ENCODE measurements at regions not wholly inside any gene's neighbourhood (a gene's known extent, or its start where the extent isn't known, plus 50 kb on each side); places are given as distances from the start of the nearest gene placed in this dataset.

DNA sequence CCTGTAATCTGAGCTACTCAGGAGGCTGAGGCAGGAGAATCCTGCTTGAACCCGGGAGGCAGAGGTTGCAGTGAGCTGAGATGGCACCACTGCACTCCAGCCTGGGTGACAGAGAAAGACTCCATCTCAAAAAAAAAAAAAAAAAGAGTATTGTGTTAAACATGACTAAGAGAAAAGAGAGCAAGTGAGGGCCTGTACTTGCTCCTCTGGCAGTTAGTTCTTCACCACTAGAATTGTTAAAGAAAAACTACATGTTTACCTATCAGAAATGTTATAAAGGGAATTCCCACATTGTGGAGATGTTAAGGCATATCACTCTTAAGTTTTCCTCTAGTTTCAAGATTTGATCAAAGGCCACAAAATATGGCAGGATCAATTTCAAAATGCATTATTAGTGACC, 75.4 kb upstream of the LRATD1 start:
- in situ Hi-C loops (cut with HindIII; ENCODE audit: low sequenced_read_pairs): no loop called here
- no peak for DNase-seq (ENCODE audit: low spot score)

DNA sequence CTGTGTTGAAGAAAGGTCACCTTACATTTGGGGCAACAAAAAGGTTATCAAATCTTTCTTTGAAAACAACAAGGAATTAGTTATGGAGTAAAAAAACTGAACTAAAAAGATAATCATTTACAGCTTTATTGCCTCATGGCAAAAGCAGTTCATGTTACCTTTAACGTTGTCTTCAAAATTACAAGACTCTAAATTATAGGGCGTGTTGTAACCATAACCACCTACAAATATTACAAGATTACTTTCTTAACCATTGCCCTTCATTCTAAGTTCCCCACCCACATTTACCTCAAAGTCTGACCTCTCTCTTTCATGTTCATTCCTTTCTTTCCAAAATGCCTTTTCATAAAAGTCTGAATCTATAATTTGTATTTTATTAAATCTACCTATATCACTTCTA, 74.6 kb upstream of the LRATD1 start:
- no peak for DNase-seq (ENCODE audit: low spot score)
- in situ Hi-C loops (cut with HindIII; ENCODE audit: low sequenced_read_pairs): no loop called here

- no peak for DNase-seq (ENCODE audit: low spot score)
- in situ Hi-C loops (cut with HindIII; ENCODE audit: low sequenced_read_pairs): no loop called here
Observed at GRCh38 chr2:14558335-14558919, 74.1 kb upstream of the LRATD1 start.

GRCh38 chr2:14560716-14561115, 71.8 kb upstream of the LRATD1 start:
- in situ Hi-C loops (cut with HindIII; ENCODE audit: low sequenced_read_pairs): no loop called here
- no peak for DNase-seq (ENCODE audit: low spot score)

DNA sequence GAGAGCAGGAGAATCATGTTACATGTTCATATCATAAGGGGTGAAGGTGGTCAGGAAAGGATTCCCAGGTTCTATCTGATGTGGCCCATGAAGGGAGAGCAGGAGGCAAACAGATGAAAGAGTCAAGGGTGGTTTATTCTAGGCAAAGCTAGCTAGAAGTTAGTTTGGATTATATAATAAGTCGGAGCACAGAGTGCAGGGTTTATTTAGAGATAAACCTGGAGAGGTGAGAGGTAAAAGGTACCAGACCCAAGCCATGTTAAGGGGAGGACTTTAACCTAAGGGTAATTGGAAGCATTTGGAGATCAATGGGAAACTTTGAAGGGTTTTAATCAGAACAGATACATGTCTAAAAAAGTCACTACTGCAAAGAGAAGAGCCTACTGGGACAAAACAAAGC, 69.2 kb upstream of the LRATD1 start:
- DNase-seq (ENCODE audit: low spot score): no peak
- in situ Hi-C loops (cut with HindIII; ENCODE audit: low sequenced_read_pairs): no loop called here

DNA sequence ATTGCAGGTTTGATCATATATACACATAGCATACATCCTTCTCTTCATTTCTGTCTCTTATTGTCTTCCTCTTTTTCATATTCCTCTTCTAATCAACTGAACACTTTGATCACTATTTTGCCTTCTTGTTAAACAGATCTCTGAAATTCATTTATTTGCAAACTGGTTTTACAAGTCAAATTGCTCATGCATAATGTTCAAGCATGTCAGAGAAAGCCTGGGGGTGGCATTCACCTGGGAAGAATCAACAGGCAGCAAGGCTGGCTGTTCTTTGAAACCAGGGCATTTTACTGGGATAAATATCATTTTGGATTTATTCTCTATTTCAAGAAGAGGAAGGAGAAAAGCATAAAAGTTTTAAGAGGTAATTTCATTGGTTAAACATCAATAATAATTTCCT, 66.9 kb upstream of the LRATD1 start:
- DNase-seq (ENCODE audit: low spot score): no peak
- in situ Hi-C loops (cut with HindIII; ENCODE audit: low sequenced_read_pairs): no loop called here

- DNase-seq (ENCODE audit: low spot score): no peak
- in situ Hi-C loops (cut with HindIII; ENCODE audit: low sequenced_read_pairs): no loop called here
Observed at GRCh38 chr2:14567561-14567960, 65.0 kb upstream of the LRATD1 start.

DNA sequence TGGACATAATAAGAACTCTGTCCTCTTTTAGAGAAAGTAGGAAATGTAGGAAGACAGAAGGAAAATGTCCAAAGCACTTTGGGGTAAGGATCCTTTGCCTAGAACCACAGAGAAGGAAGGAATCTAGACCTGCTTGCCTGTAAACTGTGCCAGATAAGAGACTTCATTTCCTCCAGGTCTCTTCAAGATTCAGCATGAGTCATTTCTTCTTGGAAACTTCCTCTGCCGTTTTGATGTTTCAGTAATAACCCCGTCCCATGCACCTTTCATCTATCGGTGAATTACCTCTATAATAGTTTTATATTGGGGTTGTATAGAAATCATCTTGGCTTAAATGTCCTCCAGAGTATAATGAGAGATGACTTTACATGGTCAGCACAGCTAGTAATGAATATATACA, 63.2 kb upstream of the LRATD1 start:
- in situ Hi-C loops (cut with HindIII; ENCODE audit: low sequenced_read_pairs): no loop called here
- DNase-seq (ENCODE audit: low spot score): no peak

GRCh38 chr2:14572633-14573032, 59.9 kb upstream of the LRATD1 start:
- in situ Hi-C loops (cut with HindIII; ENCODE audit: low sequenced_read_pairs): no loop called here
- DNase-seq (ENCODE audit: low spot score): no peak

DNA sequence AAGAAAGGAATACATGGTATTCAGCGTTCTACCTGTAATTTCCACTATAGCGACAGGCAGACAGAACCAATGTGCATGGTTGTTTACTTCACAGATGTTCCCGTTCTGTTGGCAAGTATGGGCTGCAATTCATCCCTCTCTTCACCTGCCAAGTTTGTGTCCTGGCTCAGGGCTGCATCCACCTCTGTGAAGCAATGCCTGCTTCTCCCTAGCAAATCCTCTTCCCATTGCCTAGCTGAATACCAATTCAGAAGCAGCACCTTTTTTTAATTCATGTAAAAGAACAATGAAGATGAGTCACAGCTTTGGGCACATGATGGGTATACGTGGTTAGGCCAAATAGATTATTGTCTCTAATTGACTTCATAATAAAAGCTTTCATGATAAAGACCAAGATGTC, 54.7 kb upstream of the LRATD1 start:
- DNase-seq (ENCODE audit: low spot score): no peak
- in situ Hi-C loops (cut with HindIII; ENCODE audit: low sequenced_read_pairs): no loop called here
